ENCODE measurements at regions not wholly inside any gene's neighbourhood (a gene's known extent, or its start where the extent isn't known, plus 50 kb on each side); places are given as distances from the start of the nearest gene placed in this dataset.

- intact Hi-C loops (cut with micrococcal nuclease; ENCODE audit: unreplicated experiment) = no loop called here
- Histone ChIP-seq H3K27me3 (replicated peaks; ENCODE audit: insufficient read depth, low read depth, low read length, poor library complexity) (no peaks in the 10 kb centered on the region), H3K4me3 (ENCODE audit: low read depth, low read length, poor library complexity, severe bottlenecking) (no peak overlapping the region), H3K27ac (ENCODE audit: low read depth, low read length, poor library complexity, severe bottlenecking) (no peak overlapping the region), H3K4me1 (ENCODE audit: insufficient read depth, low read length, poor library complexity, severe bottlenecking) (no peaks in the 10 kb centered on the region), H3K36me3 (ENCODE audit: insufficient read depth, low read length, poor library complexity, severe bottlenecking) (no peaks in the 10 kb centered on the region), H3K9me3 (ENCODE audit: low read depth, low read length, poor library complexity, severe bottlenecking) (no peaks in the 10 kb centered on the region)
- ChIA-PET CTCF (no interaction called here), POLR2A (ENCODE audit: low non-redundant PET) (no interaction called here)
- TF ChIP-seq CTCF (conservative IDR thresholded peaks at IDR 0.05; ENCODE audit: low read depth, low read length) (no peak), EZH2 (IDR thresholded peaks at IDR 0.05; ENCODE audit: borderline replicate concordance, low read depth, low read length, poor library complexity, severe bottlenecking) (no peak)
- no TSS peak for BruUV-seq (replicated peaks)
- DNase-seq (ENCODE audit: low spot score) = no peak
Measured at GRCh38 chr2:129719335-129719734, 260.1 kb upstream of the RAB6C start.

GRCh38 chr2:129720360-129720759 is 259.1 kb upstream of the RAB6C start:
- intact Hi-C loops (cut with micrococcal nuclease; ENCODE audit: unreplicated experiment) = no loop called here
- Histone ChIP-seq H3K27me3 (replicated peaks; ENCODE audit: insufficient read depth, low read depth, low read length, poor library complexity) (no peaks in the 10 kb centered on the region), H3K4me1 (ENCODE audit: insufficient read depth, low read length, poor library complexity, severe bottlenecking) (no peaks in the 10 kb centered on the region), H3K9me3 (ENCODE audit: low read depth, low read length, poor library complexity, severe bottlenecking) (no peaks in the 10 kb centered on the region), H3K36me3 (ENCODE audit: insufficient read depth, low read length, poor library complexity, severe bottlenecking) (no peaks in the 10 kb centered on the region), H3K4me3 (ENCODE audit: low read depth, low read length, poor library complexity, severe bottlenecking) (no peak overlapping the region), H3K27ac (ENCODE audit: low read depth, low read length, poor library complexity, severe bottlenecking) (no peak overlapping the region)
- ChIA-PET POLR2A (ENCODE audit: low non-redundant PET) (no interaction called here), CTCF (no interaction called here)
- no peak for DNase-seq (ENCODE audit: low spot score)
- no TSS peak for BruUV-seq (replicated peaks)
- TF ChIP-seq CTCF (conservative IDR thresholded peaks at IDR 0.05; ENCODE audit: low read depth, low read length) (no peak), EZH2 (IDR thresholded peaks at IDR 0.05; ENCODE audit: borderline replicate concordance, low read depth, low read length, poor library complexity, severe bottlenecking) (no peak)

- BruUV-seq (replicated peaks) = no TSS peak
- no peak for DNase-seq (ENCODE audit: low spot score)
- Histone ChIP-seq H3K4me3 (ENCODE audit: low read depth, low read length, poor library complexity, severe bottlenecking) (no peak overlapping the region), H3K36me3 (ENCODE audit: insufficient read depth, low read length, poor library complexity, severe bottlenecking) (no peaks in the 10 kb centered on the region), H3K27me3 (replicated peaks; ENCODE audit: insufficient read depth, low read depth, low read length, poor library complexity) (no peaks in the 10 kb centered on the region), H3K4me1 (ENCODE audit: insufficient read depth, low read length, poor library complexity, severe bottlenecking) (no peaks in the 10 kb centered on the region), H3K9me3 (ENCODE audit: low read depth, low read length, poor library complexity, severe bottlenecking) (no peaks in the 10 kb centered on the region), H3K27ac (ENCODE audit: low read depth, low read length, poor library complexity, severe bottlenecking) (no peak overlapping the region)
- TF ChIP-seq EZH2 (IDR thresholded peaks at IDR 0.05; ENCODE audit: borderline replicate concordance, low read depth, low read length, poor library complexity, severe bottlenecking) (no peak), CTCF (conservative IDR thresholded peaks at IDR 0.05; ENCODE audit: low read depth, low read length) (no peak)
- POLR2A ChIA-PET (ENCODE audit: low non-redundant PET) = no interaction called here
- CTCF ChIA-PET = no interaction called here
- intact Hi-C loops (cut with micrococcal nuclease; ENCODE audit: unreplicated experiment) = no loop called here
Measured at GRCh38 chr2:129720761-129721160, 258.7 kb upstream of the RAB6C start.

Measured in A673 (cell line).